ENCODE measurements at regions not wholly inside any gene's neighbourhood (a gene's known extent, or its start where the extent isn't known, plus 50 kb on each side); places are given as distances from the start of the nearest gene placed in this dataset.

GRCh38 chr13:77429320-77430142, 102.6 kb upstream of the MYCBP2 start:
- TF ChIP-seq REST (IDR thresholded peaks at IDR 0.05; ENCODE audit: unreplicated experiment) = no peak
- TF ChIP-seq CTCF (conservative IDR thresholded peaks at IDR 0.05; ENCODE audit: low read depth in 2 of 2) = no peak
